Tibial artery (tissue), 4 donors: ENCODE measurements at regions not wholly inside any gene's neighbourhood (a gene's known extent, or its start where the extent isn't known, plus 50 kb on each side); places are given as distances from the start of the nearest gene placed in this dataset.

Source experiments
- DNase-seq, 2 donors: peaks; one replicate each; pipeline ENCODE4 v3.0.0-alpha.2; 2019
- H3K27ac ChIP-seq, 2 donors: fragments of 200-600 bp; sonication (generic) in 1 of 2; 1 replicate in 1 of 2; 2 replicates in 1 of 2; pipeline ENCODE4 v1.5.1; 2018 to 2019; ENCODE audit warnings: mild to moderate bottlenecking in 1 of 2
- H3K27me3 ChIP-seq, 2 donors: fragments of 200-600 bp; sonication (generic) in 1 of 2; one replicate each; pipeline versions ENCODE4 v1.5.1 to v1.6.0; 2016 to 2019
- H3K36me3 ChIP-seq, 3 donors: fragments of 200-600 bp; sonication (generic) in 2 of 3; one replicate each; pipeline ENCODE4 v1.5.1; 2016 to 2019; ENCODE audit warnings: mild to moderate bottlenecking in 2 of 3
- H3K4me1 ChIP-seq, 4 donors: fragments of 200-600 bp; sonication (generic) in 2 of 4; 1 replicate in 3 of 4; 2 replicates in 1 of 4; pipeline ENCODE4 v1.5.1; 2016 to 2019
- H3K4me3 ChIP-seq, 2 donors: fragments of 200-600 bp; sonication (generic) in 1 of 2; 1 replicate in 1 of 2; 2 replicates in 1 of 2; pipeline ENCODE4 v1.5.1; 2018 to 2019; ENCODE audit warnings: mild to moderate bottlenecking in 2 of 2
- H3K9me3 ChIP-seq, 3 donors: fragments of 200-600 bp; sonication (generic) in 1 of 3; one replicate each; pipeline ENCODE4 v1.5.1; 2016 to 2019
- intact Hi-C: fragments of 100-400 bp; cut with DNase I; formaldehyde crosslinking; loops from one replicate; pipeline ENCODE4 v1.15.0; 2023; ENCODE audit warnings: low total_unique reads
- TF ChIP-seq, protein P1 (sequence below), 2 experiments: fragments of 200-600 bp in 1 of 2; fragments of 450-650 bp in 1 of 2; IDR thresholded peaks; one replicate each; pipeline ENCODE4 v1.5.1; 2017 to 2019; ENCODE audit warnings: antibody characterized with exemption in 2 of 2, mild to moderate bottlenecking in 1 of 2, moderate library complexity in 1 of 2

DNA sequence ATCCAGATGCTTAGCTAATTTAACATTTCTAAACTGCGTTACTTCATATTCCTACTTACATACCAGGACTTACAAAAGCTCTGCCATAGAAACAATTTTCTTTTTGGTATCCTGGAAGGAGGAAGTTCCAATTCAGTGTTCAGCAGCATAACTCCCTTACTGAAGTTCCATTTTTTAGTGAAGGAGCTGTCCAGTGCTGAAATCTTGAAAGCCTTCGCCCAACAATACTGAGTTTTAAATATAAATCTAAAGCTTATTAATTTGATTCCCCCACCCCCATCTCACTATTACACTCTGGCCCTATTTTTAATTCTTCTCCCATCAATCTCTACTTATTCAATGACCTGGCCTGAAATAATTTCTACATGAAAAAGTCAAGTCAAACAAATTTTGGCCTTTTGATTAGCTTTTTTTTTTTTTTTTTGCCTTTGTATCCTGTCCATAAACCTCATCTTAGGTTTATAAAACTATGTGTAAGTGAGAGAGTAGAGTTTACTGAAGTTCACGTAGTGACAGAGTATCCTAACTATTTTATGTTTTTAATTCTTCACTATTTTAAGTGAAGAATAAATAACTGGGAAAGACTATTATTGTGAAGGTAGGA is 323.0 kb upstream of the PLD5 start:
- H3K9me3 ChIP-seq, result peaks cover 0 to 2% (median 0%) of the 10 kb centered on the region in 3 donors
- DNase-seq, result no peak
- intact Hi-C loops, result no loop called here
- TF ChIP-seq, protein P1, sequence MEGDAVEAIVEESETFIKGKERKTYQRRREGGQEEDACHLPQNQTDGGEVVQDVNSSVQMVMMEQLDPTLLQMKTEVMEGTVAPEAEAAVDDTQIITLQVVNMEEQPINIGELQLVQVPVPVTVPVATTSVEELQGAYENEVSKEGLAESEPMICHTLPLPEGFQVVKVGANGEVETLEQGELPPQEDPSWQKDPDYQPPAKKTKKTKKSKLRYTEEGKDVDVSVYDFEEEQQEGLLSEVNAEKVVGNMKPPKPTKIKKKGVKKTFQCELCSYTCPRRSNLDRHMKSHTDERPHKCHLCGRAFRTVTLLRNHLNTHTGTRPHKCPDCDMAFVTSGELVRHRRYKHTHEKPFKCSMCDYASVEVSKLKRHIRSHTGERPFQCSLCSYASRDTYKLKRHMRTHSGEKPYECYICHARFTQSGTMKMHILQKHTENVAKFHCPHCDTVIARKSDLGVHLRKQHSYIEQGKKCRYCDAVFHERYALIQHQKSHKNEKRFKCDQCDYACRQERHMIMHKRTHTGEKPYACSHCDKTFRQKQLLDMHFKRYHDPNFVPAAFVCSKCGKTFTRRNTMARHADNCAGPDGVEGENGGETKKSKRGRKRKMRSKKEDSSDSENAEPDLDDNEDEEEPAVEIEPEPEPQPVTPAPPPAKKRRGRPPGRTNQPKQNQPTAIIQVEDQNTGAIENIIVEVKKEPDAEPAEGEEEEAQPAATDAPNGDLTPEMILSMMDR (IDR thresholded peaks at IDR 0.05), result no peak
- H3K27me3 ChIP-seq, result no peaks in the 10 kb centered on the region
- no peaks in the 10 kb centered on the region for H3K36me3 ChIP-seq
- no peak overlapping the region for H3K27ac ChIP-seq
- no peak overlapping the region for H3K4me3 ChIP-seq
- no peaks in the 10 kb centered on the region for H3K4me1 ChIP-seq

- TF ChIP-seq, protein P1 (IDR thresholded peaks at IDR 0.05), result no peak
Measured at GRCh38 chr1:242842094-242842493, 317.6 kb upstream of the PLD5 start.

GRCh38 chr1:242839101-242839500 is 314.6 kb upstream of the PLD5 start:
- peaks cover 0 to 18% (median 8%) of the 10 kb centered on the region in 4 donors for H3K4me1 ChIP-seq
- no peaks in the 10 kb centered on the region for H3K27me3 ChIP-seq
- peaks cover 0 to 2% (median 0%) of the 10 kb centered on the region in 3 donors for H3K9me3 ChIP-seq
- intact Hi-C loops, result no loop called here
- H3K27ac ChIP-seq, result no peak overlapping the region
- TF ChIP-seq, protein P1 (IDR thresholded peaks at IDR 0.05), result no peak
- no peak overlapping the region for H3K4me3 ChIP-seq
- no peaks in the 10 kb centered on the region for H3K36me3 ChIP-seq
- DNase-seq, result no peak

More at GRCh38 chr1:242842094-242842493, 317.6 kb upstream of the PLD5 start:
- Histone ChIP-seq H3K9me3 (peaks cover 0 to 2% (median 0%) of the 10 kb centered on the region in 3 donors), H3K4me3 (no peak overlapping the region), H3K36me3 (no peaks in the 10 kb centered on the region), H3K27ac (no peak overlapping the region), H3K4me1 (no peaks in the 10 kb centered on the region), H3K27me3 (no peaks in the 10 kb centered on the region)
- intact Hi-C loops, result no loop called here
- DNase-seq, result no peak

DNA sequence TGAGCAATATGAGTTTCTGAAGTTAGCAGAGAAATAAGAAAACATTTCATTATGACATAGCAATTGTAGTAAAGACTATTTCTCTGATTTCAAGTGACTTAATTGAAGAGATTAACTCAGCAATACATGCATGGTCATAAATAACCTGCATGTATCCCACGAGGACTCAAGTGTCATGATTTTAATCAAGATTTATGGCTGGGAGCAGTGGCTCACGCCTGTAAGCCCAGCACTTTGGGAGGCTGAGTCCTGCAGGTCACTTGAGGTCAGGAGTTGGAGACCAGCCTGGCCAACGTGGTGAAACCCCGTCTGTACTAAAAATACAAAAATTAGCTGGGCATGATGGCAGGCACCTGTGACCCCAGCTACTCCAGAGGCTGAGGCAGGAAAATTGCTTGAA is 311.9 kb upstream of the PLD5 start:
- H3K4me1 ChIP-seq, result peaks cover 0 to 18% (median 8%) of the 10 kb centered on the region in 4 donors
- no peaks in the 10 kb centered on the region for H3K9me3 ChIP-seq
- H3K27me3 ChIP-seq, result no peaks in the 10 kb centered on the region
- H3K36me3 ChIP-seq, result no peaks in the 10 kb centered on the region
- no peak for DNase-seq
- H3K4me3 ChIP-seq, result no peak overlapping the region
- intact Hi-C loops, result no loop called here
- TF ChIP-seq, protein P1 (IDR thresholded peaks at IDR 0.05), result no peak
- H3K27ac ChIP-seq, result no peak overlapping the region

DNA sequence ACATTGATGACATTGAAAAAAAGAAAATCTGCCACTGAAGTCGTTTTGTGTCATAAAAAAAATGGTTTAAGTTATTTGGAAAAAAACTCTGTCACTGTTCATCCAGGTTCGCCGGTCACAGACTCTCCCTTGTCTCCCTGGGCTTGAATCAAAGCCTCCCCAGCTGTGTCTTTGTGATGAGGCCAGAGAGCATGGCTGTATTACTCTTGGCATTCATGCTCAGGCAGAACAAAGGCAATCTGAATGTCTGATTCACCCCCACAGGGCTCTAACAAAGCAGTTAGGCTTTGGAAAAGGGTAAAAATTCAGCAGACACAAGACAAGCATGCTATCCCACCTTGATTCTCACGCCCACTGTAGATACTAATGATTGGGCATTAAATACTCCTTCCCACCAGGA is 304.3 kb upstream of the PLD5 start:
- H3K4me3 ChIP-seq, result no peak overlapping the region
- TF ChIP-seq, protein P1 (IDR thresholded peaks at IDR 0.05), result no peak

GRCh38 chr1:242828199-242828598 is 303.7 kb upstream of the PLD5 start:
- H3K4me1 ChIP-seq, result no peaks in the 10 kb centered on the region
- no peaks in the 10 kb centered on the region for H3K27me3 ChIP-seq
- no peak for DNase-seq
- TF ChIP-seq, protein P1 (IDR thresholded peaks at IDR 0.05), result no peak
- no peaks in the 10 kb centered on the region for H3K36me3 ChIP-seq
- no peaks in the 10 kb centered on the region for H3K9me3 ChIP-seq
- H3K27ac ChIP-seq, result no peak overlapping the region
- intact Hi-C loops, result no loop called here
- no peak overlapping the region for H3K4me3 ChIP-seq

More for the DNA sequence above, 304.3 kb upstream of the PLD5 start:
- Histone ChIP-seq H3K27me3 (no peaks in the 10 kb centered on the region), H3K27ac (no peak overlapping the region), H3K4me1 (no peaks in the 10 kb centered on the region), H3K9me3 (no peaks in the 10 kb centered on the region), H3K36me3 (no peaks in the 10 kb centered on the region)
- intact Hi-C loops, result no loop called here
- DNase-seq, result no peak
